Pulmonary artery endothelial cell (primary cell): ENCODE measurements at regions not wholly inside any gene's neighbourhood (a gene's known extent, or its start where the extent isn't known, plus 50 kb on each side); places are given as distances from the start of the nearest gene placed in this dataset.

Experiments used
- DNase-seq: peaks from one replicate; pipeline ENCODE4 v3.0.0-alpha.2; 2011; ENCODE audit warnings: low read depth, low spot score

- no peak for DNase-seq
These were observed 129.2 kb downstream of the RPS24 start for GRCh38 chr10:78162853-78163252.

- no peak for DNase-seq
These were observed 131.0 kb downstream of the RPS24 start for GRCh38 chr10:78164702-78165101.

GRCh38 chr10:78165172-78165571 lies 131.5 kb downstream of the RPS24 start:
- no peak for DNase-seq

GRCh38 chr10:78165617-78166016 lies 132.0 kb downstream of the RPS24 start:
- DNase-seq, result no peak

- no peak for DNase-seq
These were observed 132.6 kb downstream of the RPS24 start for GRCh38 chr10:78166261-78166660.

- DNase-seq, result no peak
These were observed 135.6 kb downstream of the RPS24 start for GRCh38 chr10:78169214-78169613.

GRCh38 chr10:78170026-78170475 lies 136.4 kb downstream of the RPS24 start:
- no peak for DNase-seq

- DNase-seq, result no peak
These were observed 138.2 kb downstream of the RPS24 start for GRCh38 chr10:78171633-78172400.

- no peak for DNase-seq
These were observed 139.8 kb downstream of the RPS24 start for GRCh38 chr10:78173360-78174015.

- no peak for DNase-seq
These were observed 141.9 kb downstream of the RPS24 start for GRCh38 chr10:78175444-78176015.

GRCh38 chr10:78176320-78177317 lies 143.0 kb downstream of the RPS24 start:
- no peak for DNase-seq

GRCh38 chr10:78177491-78178185 lies 144.0 kb downstream of the RPS24 start:
- DNase-seq, result no peak

- no peak for DNase-seq
These were observed 144.7 kb downstream of the RPS24 start for GRCh38 chr10:78178397-78178796.

- no peak for DNase-seq
These were observed 145.3 kb downstream of the RPS24 start for GRCh38 chr10:78178940-78179339.

GRCh38 chr10:78179886-78180705 lies 146.4 kb downstream of the RPS24 start:
- no peak for DNase-seq

GRCh38 chr10:78181381-78182055 lies 147.9 kb downstream of the RPS24 start:
- DNase-seq, result no peak

GRCh38 chr10:78182841-78183240 lies 149.2 kb downstream of the RPS24 start:
- no peak for DNase-seq

- DNase-seq, result no peak
These were observed 151.4 kb downstream of the RPS24 start for GRCh38 chr10:78184851-78185692.
